Omental fat pad (tissue), 3 donors: ENCODE measurements at regions not wholly inside any gene's neighbourhood (a gene's known extent, or its start where the extent isn't known, plus 50 kb on each side); places are given as distances from the start of the nearest gene placed in this dataset.

Experiments
- ATAC-seq: fragments of 150-250 bp; one replicate; pipeline ENCODE4 v1.9.1; 2016; ENCODE audit warnings: mild to moderate bottlenecking, moderate library complexity; ENCODE audit not compliant: low FRiP score
- DNase-seq: peaks from one replicate; pipeline ENCODE4 v3.0.0-alpha.2; 2019; ENCODE audit warnings: low spot score
- CTCF ChIP-seq, 3 donors: fragments of 450-650 bp; IDR thresholded peaks; one replicate each; pipeline ENCODE4 v1.5.1; 2016 to 2017; ENCODE audit warnings: antibody characterized with exemption in 3 of 3, mild to moderate bottlenecking in 3 of 3, moderate library complexity in 2 of 3

- no peak for ATAC-seq
- TF ChIP-seq CTCF (IDR thresholded peaks at IDR 0.05), result no peak
- no peak for DNase-seq
Measured at GRCh38 chr21:38912102-38912629, 106.4 kb downstream of the ETS2 start.

GRCh38 chr21:38911484-38912101, 105.9 kb downstream of the ETS2 start:
- no peak for TF ChIP-seq CTCF (IDR thresholded peaks at IDR 0.05)
- no peak for ATAC-seq
- no peak for DNase-seq

- ATAC-seq, result no peak
Measured at GRCh38 chr21:38910390-38911067, 104.8 kb downstream of the ETS2 start.

GRCh38 chr21:38909929-38910328, 104.2 kb downstream of the ETS2 start:
- TF ChIP-seq CTCF (IDR thresholded peaks at IDR 0.05), result no peak
- DNase-seq (no peak), ATAC-seq (no peak)

More at GRCh38 chr21:38910390-38911067, 104.8 kb downstream of the ETS2 start:
- no peak for TF ChIP-seq CTCF (IDR thresholded peaks at IDR 0.05)
- DNase-seq, result no peak

- DNase-seq (no peak), ATAC-seq (no peak)
- no peak for TF ChIP-seq CTCF (IDR thresholded peaks at IDR 0.05)
Measured at GRCh38 chr21:38909109-38909508, 103.4 kb downstream of the ETS2 start.

GRCh38 chr21:38908537-38908936, 102.8 kb downstream of the ETS2 start:
- DNase-seq (no peak), ATAC-seq (no peak)
- no peak for TF ChIP-seq CTCF (IDR thresholded peaks at IDR 0.05)

GRCh38 chr21:38905752-38906151, 100.0 kb downstream of the ETS2 start:
- no peak for ATAC-seq
- no peak for DNase-seq
- TF ChIP-seq CTCF (IDR thresholded peaks at IDR 0.05), result no peak
